ENCODE measurements at regions not wholly inside any gene's neighbourhood (a gene's known extent, or its start where the extent isn't known, plus 50 kb on each side); places are given as distances from the start of the nearest gene placed in this dataset.

- Histone ChIP-seq H3K27me3 (ENCODE audit: insufficient read depth, low read length) (no peaks in the 10 kb centered on the region), H3K23me2 (ENCODE audit: insufficient read length, low read depth, low read length, poor library complexity, severe bottlenecking) (no peaks in the 10 kb centered on the region), H3K4ac (ENCODE audit: low read depth, low read length) (no peak overlapping the region), H2BK15ac (ENCODE audit: low read depth, low read length) (no peak overlapping the region), H4K91ac (ENCODE audit: insufficient read length, low read depth, low read length) (no peak overlapping the region), H2BK120ac (ENCODE audit: low read depth, low read length, poor library complexity, severe bottlenecking) (no peak overlapping the region), H2BK12ac (ENCODE audit: insufficient read length, low read depth, low read length) (no peak overlapping the region), H3K18ac (ENCODE audit: insufficient read length, low read depth, low read length) (no peak overlapping the region), H4K8ac (replicated peaks; ENCODE audit: insufficient read length, low read depth, low read length) (no peak overlapping the region), H4K5ac (ENCODE audit: insufficient read length, low read depth, low read length) (no peak overlapping the region), H3K9me3 (ENCODE audit: control insufficient read depth, low read depth, low read length) (no peaks in the 10 kb centered on the region), H3K79me1 (ENCODE audit: insufficient read depth, low read depth, low read length, poor library complexity, severe bottlenecking) (no peaks in the 10 kb centered on the region), H4K20me1 (ENCODE audit: control insufficient read depth, insufficient read depth, insufficient read length) (no peaks in the 10 kb centered on the region), H2BK20ac (ENCODE audit: low read depth, low read length, poor library complexity, severe bottlenecking) (no peak overlapping the region), H3K14ac (ENCODE audit: insufficient read depth, low read length) (no peak overlapping the region), H3K23ac (ENCODE audit: insufficient read length, low read depth, low read length) (no peak overlapping the region), H2BK5ac (ENCODE audit: insufficient read length, low read length) (no peak overlapping the region), H3K9ac (ENCODE audit: extremely low read depth, insufficient read length, low read length) (no peak overlapping the region), H3K79me2 (ENCODE audit: insufficient read depth, low read length) (no peaks in the 10 kb centered on the region), H3K4me2 (ENCODE audit: insufficient read depth, insufficient read length, low read length) (no peak overlapping the region), H2AFZ (ENCODE audit: low read length) (no peak overlapping the region), H3K56ac (ENCODE audit: insufficient read length, low read depth, low read length) (no peak overlapping the region), H2AK5ac (ENCODE audit: insufficient read length, low read length) (no peak overlapping the region), H3K27ac (ENCODE audit: insufficient read length, low read depth, low read length) (no peak overlapping the region), H3K4me1 (ENCODE audit: insufficient read depth, low read length) (no peaks in the 10 kb centered on the region), H3T11ph (ENCODE audit: low read length) (no peak overlapping the region)
- no CpG with 5 or more reads among the region's 2 CpGs for WGBS (ENCODE audit: extremely low coverage, insufficient read length, low lambda C conversion rate)
- no peaks in the 10 kb centered on the region for H3K36me3 Mint-ChIP-seq (ENCODE audit: insufficient read depth in 1 of 3, low read depth in 3 of 3)
- H3K9me3 Mint-ChIP-seq, result no peaks in the 10 kb centered on the region
- DNase-seq, result no peak
- no peaks in the 10 kb centered on the region for H3K27me3 Mint-ChIP-seq (ENCODE audit: low read depth)
- no peak overlapping the region for H3K4me3 Mint-ChIP-seq
- no peak overlapping the region for H3K27ac Mint-ChIP-seq
- peaks cover 4% of the 10 kb centered on the region in 2 experiments; a peak in 3 of 4 replicates for H3K4me1 Mint-ChIP-seq
- TF ChIP-seq CTCF (conservative IDR thresholded peaks at IDR 0.05), result no peak
Measured at GRCh38 chr2:145254291-145254690, 734.4 kb upstream of the ZEB2 start.
